Colonic mucosa (tissue), 4 donors: ENCODE measurements at regions not wholly inside any gene's neighbourhood (a gene's known extent, or its start where the extent isn't known, plus 50 kb on each side); places are given as distances from the start of the nearest gene placed in this dataset.

ENCODE experiments used
- DNase-seq: peaks from one replicate; pipeline ENCODE4 v3.0.0-alpha.2; 2020
- H3K27ac ChIP-seq: fragments of 200-600 bp; one replicate; pipeline ENCODE4 v1.8.0; 2021
- H3K27me3 ChIP-seq: fragments of 200-600 bp; one replicate; pipeline ENCODE4 v1.8.0; 2021
- H3K36me3 ChIP-seq: fragments of 200-600 bp; one replicate; pipeline ENCODE4 v1.8.0; 2021
- H3K4me1 ChIP-seq: fragments of 200-600 bp; one replicate; pipeline ENCODE4 v1.8.0; 2021; ENCODE audit warnings: mild to moderate bottlenecking
- H3K4me3 ChIP-seq: fragments of 200-600 bp; one replicate; pipeline ENCODE4 v1.8.0; 2021
- H3K9ac ChIP-seq, 2 donors: one replicate each; pipeline ENCODE4 v1.7.0; 2013; ENCODE audit warnings: control low read depth in 2 of 2, low read depth in 2 of 2, low read length in 2 of 2
- H3K9me3 ChIP-seq: fragments of 200-600 bp; one replicate; pipeline ENCODE4 v1.8.0; 2021
- intact Hi-C: fragments of 100-400 bp; cut with DNase I; formaldehyde crosslinking; loops from one replicate; pipeline ENCODE4 v1.14.1; 2022
- TF ChIP-seq, protein P1 (sequence below): fragments of 200-600 bp; IDR thresholded peaks from one replicate; pipeline ENCODE4 v1.8.0; 2022; ENCODE audit warnings: antibody characterized with exemption, mild to moderate bottlenecking
- donor health status: healthy.
- donor health status: DM: no; HTN: no; CAD: no.
- donor health status: DM: no; HTN: no; CAD: no.

DNA sequence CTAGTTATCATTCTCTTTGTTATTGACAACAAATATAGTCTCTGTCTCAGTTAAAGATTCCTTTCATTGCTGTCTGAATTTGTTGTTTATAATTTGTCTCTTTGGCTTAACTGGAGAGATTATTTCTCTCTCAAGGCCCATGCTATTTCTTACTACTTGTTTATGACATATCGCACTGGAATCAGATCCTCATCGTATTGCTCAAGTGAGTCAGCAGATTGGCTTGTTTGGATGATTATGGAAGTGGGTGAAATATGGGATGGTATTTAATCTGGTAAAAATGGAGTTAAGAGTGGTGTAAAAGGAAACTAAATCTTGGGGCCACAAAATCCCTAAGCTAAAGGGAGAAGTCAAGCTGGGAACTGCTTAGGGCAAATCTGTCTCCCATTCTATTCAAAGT, 613.1 kb downstream of the SI start:
- Histone ChIP-seq H3K4me1 (no peaks in the 10 kb centered on the region), H3K27ac (no peak overlapping the region), H3K4me3 (no peak overlapping the region), H3K36me3 (no peaks in the 10 kb centered on the region), H3K27me3 (no peaks in the 10 kb centered on the region), H3K9me3 (no peaks in the 10 kb centered on the region), H3K9ac (no peak overlapping the region)
- intact Hi-C loops = no loop called here
- TF ChIP-seq, protein P1, sequence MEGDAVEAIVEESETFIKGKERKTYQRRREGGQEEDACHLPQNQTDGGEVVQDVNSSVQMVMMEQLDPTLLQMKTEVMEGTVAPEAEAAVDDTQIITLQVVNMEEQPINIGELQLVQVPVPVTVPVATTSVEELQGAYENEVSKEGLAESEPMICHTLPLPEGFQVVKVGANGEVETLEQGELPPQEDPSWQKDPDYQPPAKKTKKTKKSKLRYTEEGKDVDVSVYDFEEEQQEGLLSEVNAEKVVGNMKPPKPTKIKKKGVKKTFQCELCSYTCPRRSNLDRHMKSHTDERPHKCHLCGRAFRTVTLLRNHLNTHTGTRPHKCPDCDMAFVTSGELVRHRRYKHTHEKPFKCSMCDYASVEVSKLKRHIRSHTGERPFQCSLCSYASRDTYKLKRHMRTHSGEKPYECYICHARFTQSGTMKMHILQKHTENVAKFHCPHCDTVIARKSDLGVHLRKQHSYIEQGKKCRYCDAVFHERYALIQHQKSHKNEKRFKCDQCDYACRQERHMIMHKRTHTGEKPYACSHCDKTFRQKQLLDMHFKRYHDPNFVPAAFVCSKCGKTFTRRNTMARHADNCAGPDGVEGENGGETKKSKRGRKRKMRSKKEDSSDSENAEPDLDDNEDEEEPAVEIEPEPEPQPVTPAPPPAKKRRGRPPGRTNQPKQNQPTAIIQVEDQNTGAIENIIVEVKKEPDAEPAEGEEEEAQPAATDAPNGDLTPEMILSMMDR = no peak
- no peak for DNase-seq

DNA sequence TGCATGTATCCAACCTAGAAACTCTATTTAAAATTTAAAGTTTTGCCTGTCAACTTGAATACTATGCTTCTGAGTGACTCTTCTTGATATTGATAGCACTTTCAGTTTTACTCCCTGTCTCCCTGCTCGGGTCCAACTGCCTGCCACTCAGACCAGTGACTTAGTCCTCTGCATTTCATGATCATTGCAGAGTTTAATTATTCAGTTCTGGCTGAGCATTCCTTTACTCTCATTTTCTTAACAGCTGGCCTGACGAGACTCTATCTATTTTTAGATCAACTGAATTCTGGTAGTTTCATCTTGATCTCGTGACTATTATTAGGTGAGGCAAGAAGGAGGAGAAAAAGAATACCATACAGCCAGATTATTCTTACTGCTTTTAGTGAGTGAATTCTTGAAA, 617.4 kb downstream of the SI start:
- TF ChIP-seq, protein P1 = no peak
- DNase-seq = no peak
- no peaks in the 10 kb centered on the region for H3K27me3 ChIP-seq

DNA sequence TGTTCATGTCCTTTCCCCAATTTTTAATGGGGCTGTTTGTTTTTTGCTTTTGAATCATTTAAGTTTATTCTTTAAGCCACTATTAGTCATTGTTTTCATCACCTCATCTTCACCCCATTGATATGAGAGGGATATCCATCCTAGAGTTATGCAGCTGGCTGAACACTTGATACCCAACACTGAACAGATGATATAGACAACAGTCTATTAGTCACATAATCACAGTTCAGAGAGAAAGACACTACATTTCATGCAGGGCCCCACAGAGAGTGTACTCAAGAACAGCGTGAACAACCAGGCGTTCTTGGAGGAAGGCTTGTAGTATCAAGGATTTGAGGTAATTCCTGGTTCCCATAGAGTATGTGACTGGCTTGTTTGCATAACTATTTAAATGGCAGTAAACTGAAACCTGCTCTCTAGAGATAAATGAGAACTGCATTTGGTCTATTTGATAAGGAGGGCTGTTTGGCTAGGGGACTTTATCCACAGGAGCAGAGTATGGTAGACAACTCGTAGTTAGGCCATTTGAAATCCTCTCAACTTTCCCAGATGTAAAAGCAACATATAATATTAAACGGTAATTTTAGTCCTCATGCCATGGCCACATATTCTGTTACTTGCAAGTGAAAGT, 618.7 kb downstream of the SI start:
- H3K27ac ChIP-seq = no peak overlapping the region
- TF ChIP-seq, protein P1 = no peak
- H3K27me3 ChIP-seq = no peaks in the 10 kb centered on the region
- intact Hi-C loops = no loop called here
- H3K4me3 ChIP-seq = no peak overlapping the region
- no peaks in the 10 kb centered on the region for H3K9me3 ChIP-seq
- DNase-seq = no peak
- no peaks in the 10 kb centered on the region for H3K4me1 ChIP-seq
- no peak overlapping the region for H3K9ac ChIP-seq
- no peaks in the 10 kb centered on the region for H3K36me3 ChIP-seq

More for the DNA sequence above, 617.4 kb downstream of the SI start:
- Histone ChIP-seq H3K27ac (no peak overlapping the region), H3K4me3 (no peak overlapping the region), H3K9ac (no peak overlapping the region), H3K9me3 (no peaks in the 10 kb centered on the region), H3K36me3 (no peaks in the 10 kb centered on the region), H3K4me1 (no peaks in the 10 kb centered on the region)
- intact Hi-C loops = no loop called here

DNA sequence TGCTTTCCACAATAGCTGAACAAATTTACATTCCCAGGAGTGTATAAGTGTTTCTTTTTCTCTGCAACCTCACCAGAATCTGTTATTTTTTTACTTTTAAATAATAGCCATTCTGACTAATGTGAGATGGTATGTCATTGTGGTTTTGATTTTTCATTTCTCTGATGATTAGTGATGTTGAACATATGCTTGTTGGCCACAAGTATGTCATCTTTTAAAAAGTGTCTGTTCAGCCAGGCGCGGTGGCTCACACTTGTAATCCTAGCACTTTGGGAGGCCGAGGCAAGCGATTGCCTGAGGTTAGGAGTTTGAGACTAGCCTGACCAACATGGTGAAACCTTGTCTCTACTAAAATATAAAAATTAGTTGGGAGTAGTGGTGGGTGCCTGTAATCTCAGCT, 619.3 kb downstream of the SI start:
- Histone ChIP-seq H3K9me3 (no peaks in the 10 kb centered on the region), H3K9ac (no peak overlapping the region), H3K36me3 (no peaks in the 10 kb centered on the region), H3K4me1 (no peaks in the 10 kb centered on the region), H3K27ac (no peak overlapping the region), H3K4me3 (no peak overlapping the region), H3K27me3 (no peaks in the 10 kb centered on the region)
- no peak for DNase-seq
- TF ChIP-seq, protein P1 = no peak
- intact Hi-C loops = no loop called here

DNA sequence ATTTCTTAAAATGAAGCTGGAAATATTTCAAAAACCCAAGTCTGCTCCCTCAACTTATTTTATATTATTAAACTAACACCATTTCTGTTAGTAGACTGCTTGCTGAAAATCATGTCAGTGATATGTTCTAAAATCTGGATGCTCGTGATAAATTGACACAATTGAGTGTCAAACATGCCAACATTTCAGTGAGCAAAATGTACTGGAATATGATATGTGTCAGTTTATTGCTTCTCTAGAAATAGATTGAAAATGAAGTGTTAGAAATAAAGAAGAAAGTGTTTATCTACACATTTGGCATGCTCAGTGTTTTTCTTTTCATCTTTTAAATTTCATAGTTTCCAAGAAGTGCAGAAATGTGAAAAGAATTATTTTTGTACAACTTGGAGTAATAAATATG, 624.6 kb downstream of the SI start:
- intact Hi-C loops = no loop called here

More for the DNA sequence above, 624.6 kb downstream of the SI start:
- no peak overlapping the region for H3K9ac ChIP-seq
- DNase-seq = no peak
- TF ChIP-seq, protein P1 = no peak
- H3K9me3 ChIP-seq = no peaks in the 10 kb centered on the region
- no peaks in the 10 kb centered on the region for H3K27me3 ChIP-seq
- no peaks in the 10 kb centered on the region for H3K36me3 ChIP-seq
- H3K4me1 ChIP-seq = no peaks in the 10 kb centered on the region
- no peak overlapping the region for H3K4me3 ChIP-seq
- H3K27ac ChIP-seq = no peak overlapping the region
